ENCODE measurements at regions not wholly inside any gene's neighbourhood (a gene's known extent, or its start where the extent isn't known, plus 50 kb on each side); places are given as distances from the start of the nearest gene placed in this dataset.

DNA sequence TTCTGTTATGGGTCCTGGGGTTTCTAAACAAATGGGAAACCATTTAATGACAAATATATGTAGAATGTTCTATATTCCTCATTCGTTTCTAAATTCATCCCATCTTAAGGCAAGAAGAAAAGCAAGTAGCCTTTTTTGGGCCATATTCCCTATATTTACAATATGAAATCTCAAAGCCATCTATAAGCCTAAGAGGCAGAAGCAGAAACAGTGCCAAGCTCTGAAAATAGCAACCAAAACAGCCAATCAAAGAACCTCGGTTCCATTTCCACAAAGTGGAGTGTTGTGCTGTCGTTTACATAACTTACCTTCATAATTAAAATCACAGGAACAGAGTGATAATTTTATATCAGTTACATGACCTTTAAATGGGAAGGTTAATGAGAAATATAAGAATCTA is 330.6 kb upstream of the GATB start:
- Histone ChIP-seq H4K20me1 (ENCODE audit: control insufficient read depth, insufficient read depth, insufficient read length) (no peaks in the 10 kb centered on the region), H2BK15ac (ENCODE audit: low read depth, low read length) (no peak overlapping the region), H4K5ac (ENCODE audit: insufficient read length, low read depth, low read length) (no peak overlapping the region), H3K9me3 (ENCODE audit: control insufficient read depth, low read depth, low read length) (no peaks in the 10 kb centered on the region), H4K91ac (ENCODE audit: insufficient read length, low read depth, low read length) (no peak overlapping the region), H3K56ac (ENCODE audit: insufficient read length, low read depth, low read length) (no peak overlapping the region), H2AFZ (ENCODE audit: low read length) (no peak overlapping the region), H2BK120ac (ENCODE audit: low read depth, low read length, poor library complexity, severe bottlenecking) (no peak overlapping the region), H3K79me2 (ENCODE audit: insufficient read depth, low read length) (no peaks in the 10 kb centered on the region), H4K8ac (replicated peaks; ENCODE audit: insufficient read length, low read depth, low read length) (no peak overlapping the region), H3T11ph (ENCODE audit: low read length) (no peak overlapping the region), H3K9ac (ENCODE audit: extremely low read depth, insufficient read length, low read length) (no peak overlapping the region), H2BK5ac (ENCODE audit: insufficient read length, low read length) (no peak overlapping the region), H3K4ac (ENCODE audit: low read depth, low read length) (no peak overlapping the region), H2BK20ac (ENCODE audit: low read depth, low read length, poor library complexity, severe bottlenecking) (no peak overlapping the region), H3K14ac (ENCODE audit: insufficient read depth, low read length) (no peak overlapping the region), H3K4me1 (ENCODE audit: insufficient read depth, low read length) (no peaks in the 10 kb centered on the region), H2BK12ac (ENCODE audit: insufficient read length, low read depth, low read length) (no peak overlapping the region), H3K23me2 (ENCODE audit: insufficient read length, low read depth, low read length, poor library complexity, severe bottlenecking) (no peaks in the 10 kb centered on the region), H3K79me1 (ENCODE audit: insufficient read depth, low read depth, low read length, poor library complexity, severe bottlenecking) (no peaks in the 10 kb centered on the region), H2AK5ac (ENCODE audit: insufficient read length, low read length) (no peak overlapping the region), H3K27me3 (ENCODE audit: insufficient read depth, low read length) (no peaks in the 10 kb centered on the region), H3K18ac (ENCODE audit: insufficient read length, low read depth, low read length) (no peak overlapping the region), H3K4me2 (ENCODE audit: insufficient read depth, insufficient read length, low read length) (no peak overlapping the region), H3K23ac (ENCODE audit: insufficient read length, low read depth, low read length) (no peak overlapping the region), H3K27ac (ENCODE audit: insufficient read length, low read depth, low read length) (no peak overlapping the region)
- Mint-ChIP-seq H3K27me3 (ENCODE audit: low read depth) (no peaks in the 10 kb centered on the region; the same call in 1 of the 2 replicates), H3K4me3 (no peak overlapping the region), H3K4me1 (peaks cover 0 to 2% of the 10 kb centered on the region in 2 experiments; a peak in 2 of 4 replicates), H3K27ac (no peak overlapping the region), H3K36me3 (ENCODE audit: insufficient read depth in 1 of 3, low read depth in 3 of 3) (no peaks in the 10 kb centered on the region), H3K9me3 (no peaks in the 10 kb centered on the region)
- TF ChIP-seq, protein P1, sequence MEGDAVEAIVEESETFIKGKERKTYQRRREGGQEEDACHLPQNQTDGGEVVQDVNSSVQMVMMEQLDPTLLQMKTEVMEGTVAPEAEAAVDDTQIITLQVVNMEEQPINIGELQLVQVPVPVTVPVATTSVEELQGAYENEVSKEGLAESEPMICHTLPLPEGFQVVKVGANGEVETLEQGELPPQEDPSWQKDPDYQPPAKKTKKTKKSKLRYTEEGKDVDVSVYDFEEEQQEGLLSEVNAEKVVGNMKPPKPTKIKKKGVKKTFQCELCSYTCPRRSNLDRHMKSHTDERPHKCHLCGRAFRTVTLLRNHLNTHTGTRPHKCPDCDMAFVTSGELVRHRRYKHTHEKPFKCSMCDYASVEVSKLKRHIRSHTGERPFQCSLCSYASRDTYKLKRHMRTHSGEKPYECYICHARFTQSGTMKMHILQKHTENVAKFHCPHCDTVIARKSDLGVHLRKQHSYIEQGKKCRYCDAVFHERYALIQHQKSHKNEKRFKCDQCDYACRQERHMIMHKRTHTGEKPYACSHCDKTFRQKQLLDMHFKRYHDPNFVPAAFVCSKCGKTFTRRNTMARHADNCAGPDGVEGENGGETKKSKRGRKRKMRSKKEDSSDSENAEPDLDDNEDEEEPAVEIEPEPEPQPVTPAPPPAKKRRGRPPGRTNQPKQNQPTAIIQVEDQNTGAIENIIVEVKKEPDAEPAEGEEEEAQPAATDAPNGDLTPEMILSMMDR (conservative IDR thresholded peaks at IDR 0.05): no peak
- DNase-seq: no peak
- no CpG with 5 or more reads among the region's 3 CpGs for WGBS (ENCODE audit: extremely low coverage, insufficient read length, low lambda C conversion rate)
